ENCODE measurements at regions not wholly inside any gene's neighbourhood (a gene's known extent, or its start where the extent isn't known, plus 50 kb on each side); places are given as distances from the start of the nearest gene placed in this dataset.

DNA sequence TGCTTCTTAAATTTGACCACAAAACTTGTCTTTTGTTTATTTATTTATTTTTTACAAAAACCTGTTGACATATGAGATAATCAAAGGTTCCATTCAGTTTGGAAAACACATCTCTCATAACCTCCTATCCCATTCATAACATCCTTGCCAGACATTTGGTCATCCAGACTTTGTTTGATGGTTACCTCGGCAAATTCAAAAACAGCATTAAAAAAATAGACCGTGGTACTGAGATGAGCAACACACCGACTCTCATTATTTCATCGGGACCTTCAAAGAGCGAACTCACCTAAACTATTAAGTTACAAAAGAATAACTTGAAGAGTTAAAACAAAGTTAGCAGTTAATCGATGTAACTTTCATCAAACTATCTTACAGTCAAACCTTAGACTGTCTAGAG lies 85.8 kb upstream of the RPS6KA3 start (continued):
- TF ChIP-seq, protein P1, sequence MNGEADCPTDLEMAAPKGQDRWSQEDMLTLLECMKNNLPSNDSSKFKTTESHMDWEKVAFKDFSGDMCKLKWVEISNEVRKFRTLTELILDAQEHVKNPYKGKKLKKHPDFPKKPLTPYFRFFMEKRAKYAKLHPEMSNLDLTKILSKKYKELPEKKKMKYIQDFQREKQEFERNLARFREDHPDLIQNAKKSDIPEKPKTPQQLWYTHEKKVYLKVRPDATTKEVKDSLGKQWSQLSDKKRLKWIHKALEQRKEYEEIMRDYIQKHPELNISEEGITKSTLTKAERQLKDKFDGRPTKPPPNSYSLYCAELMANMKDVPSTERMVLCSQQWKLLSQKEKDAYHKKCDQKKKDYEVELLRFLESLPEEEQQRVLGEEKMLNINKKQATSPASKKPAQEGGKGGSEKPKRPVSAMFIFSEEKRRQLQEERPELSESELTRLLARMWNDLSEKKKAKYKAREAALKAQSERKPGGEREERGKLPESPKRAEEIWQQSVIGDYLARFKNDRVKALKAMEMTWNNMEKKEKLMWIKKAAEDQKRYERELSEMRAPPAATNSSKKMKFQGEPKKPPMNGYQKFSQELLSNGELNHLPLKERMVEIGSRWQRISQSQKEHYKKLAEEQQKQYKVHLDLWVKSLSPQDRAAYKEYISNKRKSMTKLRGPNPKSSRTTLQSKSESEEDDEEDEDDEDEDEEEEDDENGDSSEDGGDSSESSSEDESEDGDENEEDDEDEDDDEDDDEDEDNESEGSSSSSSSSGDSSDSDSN (IDR thresholded peaks at IDR 0.05; ENCODE audit: borderline replicate concordance in 1 of 2, low read depth in 2 of 2, low read length in 2 of 2), result no peak

DNA sequence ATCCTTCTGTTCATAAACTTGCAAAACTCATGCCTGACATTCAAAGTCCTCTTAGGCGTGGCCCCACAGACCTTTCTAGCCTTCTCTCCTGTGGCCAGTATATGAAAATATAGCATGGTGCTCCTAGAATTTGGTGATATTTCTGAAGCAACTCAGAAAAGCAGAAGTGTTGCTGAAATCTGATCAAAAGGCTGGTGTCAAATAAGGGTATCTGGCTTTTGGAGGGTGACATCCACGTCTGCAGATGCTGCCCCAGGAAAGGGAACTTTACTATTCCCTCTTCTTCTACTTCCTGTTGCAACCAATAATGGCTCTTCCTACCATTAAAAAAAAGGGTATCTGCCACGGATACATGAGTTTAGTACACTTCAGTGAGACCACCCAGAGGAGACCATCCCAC lies 83.9 kb upstream of the RPS6KA3 start:
- FAIRE-seq (no peak), DNase-seq (ENCODE audit: extremely low read depth in 1 of 4, low spot score in 3 of 4) (no peak), ATAC-seq (no peak)
- Histone ChIP-seq H3K27me3 (ENCODE audit: control insufficient read depth in 2 of 2, insufficient read depth in 2 of 2, low read length in 2 of 2) (no peaks in the 10 kb centered on the region; a peak in 1 of 5 replicates), H3K9me3 (replicated peaks; ENCODE audit: control insufficient read depth, insufficient read depth, low read depth, low read length) (no peaks in the 10 kb centered on the region), H3K4me3 (no peak overlapping the region), H3K9ac (ENCODE audit: insufficient read depth in 1 of 2, low read depth in 2 of 2, low read length in 2 of 2) (no peak overlapping the region), H3K36me3 (ENCODE audit: control insufficient read depth, insufficient read depth, low read length) (no peaks in the 10 kb centered on the region), H3K4me2 (ENCODE audit: insufficient read depth, low read length) (no peak overlapping the region), H3K9me1 (ENCODE audit: control insufficient read depth, insufficient read depth, low read length) (no peaks in the 10 kb centered on the region), H3K79me2 (ENCODE audit: control insufficient read depth, insufficient read depth, low read length) (no peaks in the 10 kb centered on the region), H3K4me1 (replicated peaks in 1 of 2; ENCODE audit: control insufficient read depth in 2 of 2, insufficient read depth in 2 of 2, low read length in 2 of 2) (no peaks in the 10 kb centered on the region), H4K20me1 (replicated peaks; ENCODE audit: control insufficient read depth, insufficient read depth, low read length) (no peaks in the 10 kb centered on the region), H2AFZ (ENCODE audit: low read depth, low read length) (no peak overlapping the region), H3K27ac (ENCODE audit: extremely low read depth, low read depth, low read length) (no peak overlapping the region)
- WGBS (ENCODE audit: insufficient coverage, low coverage, missing lambda C conversion rate), result 0% methylated on average over 3 of the region's 3 CpGs
- TF ChIP-seq CBFA2T3 (IDR thresholded peaks at IDR 0.05) (no peak), RBFOX2 (IDR thresholded peaks at IDR 0.05; ENCODE audit: low read depth, low read length) (no peak), GATAD2A (IDR thresholded peaks at IDR 0.05) (no peak)
- TF ChIP-seq, protein P2, sequence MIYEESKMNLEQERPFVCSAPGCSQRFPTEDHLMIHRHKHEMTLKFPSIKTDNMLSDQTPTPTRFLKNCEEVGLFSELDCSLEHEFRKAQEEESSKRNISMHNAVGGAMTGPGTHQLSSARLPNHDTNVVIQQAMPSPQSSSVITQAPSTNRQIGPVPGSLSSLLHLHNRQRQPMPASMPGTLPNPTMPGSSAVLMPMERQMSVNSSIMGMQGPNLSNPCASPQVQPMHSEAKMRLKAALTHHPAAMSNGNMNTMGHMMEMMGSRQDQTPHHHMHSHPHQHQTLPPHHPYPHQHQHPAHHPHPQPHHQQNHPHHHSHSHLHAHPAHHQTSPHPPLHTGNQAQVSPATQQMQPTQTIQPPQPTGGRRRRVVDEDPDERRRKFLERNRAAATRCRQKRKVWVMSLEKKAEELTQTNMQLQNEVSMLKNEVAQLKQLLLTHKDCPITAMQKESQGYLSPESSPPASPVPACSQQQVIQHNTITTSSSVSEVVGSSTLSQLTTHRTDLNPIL (CRISPR knock-in tag; IDR thresholded peaks at IDR 0.05), result no peak
- in situ Hi-C loops (cut with MboI) (no loop called here), intact Hi-C loops (cut with micrococcal nuclease) (no loop called here)
- BruUV-seq (replicated peaks), result no TSS peak
- POLR2A ChIA-PET, result interaction anchor here (1.0 kb wide), 1 partner anchor 11 kb away, joined by 4 read pairs; no protein-coding TSS in a partner anchor
- CTCF ChIA-PET (ENCODE audit: low intra/inter-chr PET ratio), result no interaction called here

Data from K562 (cell line).